H9 (cell line): ENCODE measurements at regions not wholly inside any gene's neighbourhood (a gene's known extent, or its start where the extent isn't known, plus 50 kb on each side); places are given as distances from the start of the nearest gene placed in this dataset.

Experiments used
- DNase-seq: peaks from one replicate; pipeline ENCODE4 v3.0.0-alpha.2; 2017
- H2AFZ ChIP-seq: one replicate; pipeline ENCODE4 v1.6.1; 2013; ENCODE audit warnings: mild to moderate bottlenecking, low read length, control low read depth, moderate library complexity
- H2AK5ac ChIP-seq: 2 replicates; pipeline ENCODE4 v1.6.1; 2013; ENCODE audit warnings: low read length, control low read depth, mixed read lengths; ENCODE audit not compliant: insufficient read length
- H2BK120ac ChIP-seq: one replicate; pipeline ENCODE4 v1.6.1; 2013; ENCODE audit warnings: low read depth, mild to moderate bottlenecking, low read length, control low read depth, inconsistent platforms; ENCODE audit not compliant: poor library complexity, severe bottlenecking
- H2BK12ac ChIP-seq: 2 replicates; pipeline ENCODE4 v1.6.1; 2013; ENCODE audit warnings: low read length, control low read depth, mixed read lengths, low read depth; ENCODE audit not compliant: insufficient read length
- H2BK15ac ChIP-seq: 2 replicates; pipeline ENCODE4 v1.6.1; 2013; ENCODE audit warnings: low read depth, low read length, control low read depth
- H2BK20ac ChIP-seq: one replicate; pipeline ENCODE4 v1.6.1; 2013; ENCODE audit warnings: low read depth, mild to moderate bottlenecking, low read length, control low read depth, inconsistent platforms; ENCODE audit not compliant: poor library complexity, severe bottlenecking
- H2BK5ac ChIP-seq: 2 replicates; pipeline ENCODE4 v1.6.1; 2013; ENCODE audit warnings: low read length, control low read depth, mixed read lengths; ENCODE audit not compliant: insufficient read length
- H3K14ac ChIP-seq: 2 replicates; pipeline ENCODE4 v1.6.1; 2013; ENCODE audit warnings: low read length, control low read depth; ENCODE audit not compliant: insufficient read depth
- H3K18ac ChIP-seq: 2 replicates; pipeline ENCODE4 v1.6.1; 2013; ENCODE audit warnings: low read depth, mild to moderate bottlenecking, mixed read lengths, low read length, control low read depth; ENCODE audit not compliant: insufficient read length
- H3K23ac ChIP-seq: 2 replicates; pipeline ENCODE4 v1.6.1; 2013; ENCODE audit warnings: low read length, control low read depth, mixed read lengths, low read depth; ENCODE audit not compliant: insufficient read length
- H3K23me2 ChIP-seq: 2 replicates; pipeline ENCODE4 v1.6.1; 2013; ENCODE audit warnings: low read depth, mild to moderate bottlenecking, mixed read lengths, low read length, control low read depth; ENCODE audit not compliant: insufficient read length, poor library complexity, severe bottlenecking
- H3K27ac ChIP-seq: 2 replicates; pipeline ENCODE4 v1.5.1; 2013; ENCODE audit warnings: low read length, control low read depth, mixed read lengths, low read depth; ENCODE audit not compliant: insufficient read length
- H3K27me3 ChIP-seq: 2 replicates; pipeline ENCODE4 v1.6.1; 2013; ENCODE audit warnings: low read length, control low read depth, inconsistent platforms; ENCODE audit not compliant: insufficient read depth
- H3K4ac ChIP-seq: 2 replicates; pipeline ENCODE4 v1.6.1; 2013; ENCODE audit warnings: low read depth, mild to moderate bottlenecking, control low read depth, inconsistent platforms, low read length, moderate library complexity
- H3K4me1 ChIP-seq: 2 replicates; pipeline ENCODE4 v1.6.1; 2013; ENCODE audit warnings: low read length, control low read depth, inconsistent platforms; ENCODE audit not compliant: insufficient read depth
- H3K4me2 ChIP-seq: 2 replicates; pipeline ENCODE4 v1.6.1; 2013; ENCODE audit warnings: low read length, control low read depth, mixed read lengths; ENCODE audit not compliant: insufficient read length, insufficient read depth
- H3K56ac ChIP-seq: 2 replicates; pipeline ENCODE4 v1.6.1; 2013; ENCODE audit warnings: low read depth, mild to moderate bottlenecking, mixed read lengths, low read length, control low read depth; ENCODE audit not compliant: insufficient read length
- H3K79me1 ChIP-seq: 2 replicates; pipeline ENCODE4 v1.6.1; 2013; ENCODE audit warnings: low read depth, mild to moderate bottlenecking, moderate library complexity, low read length, control low read depth, inconsistent platforms; ENCODE audit not compliant: insufficient read depth, poor library complexity, severe bottlenecking
- H3K79me2 ChIP-seq: 2 replicates; pipeline ENCODE4 v1.6.1; 2013; ENCODE audit warnings: low read length, control low read depth, inconsistent platforms; ENCODE audit not compliant: insufficient read depth
- H3K9ac ChIP-seq: 2 replicates; pipeline ENCODE4 v1.6.1; 2013; ENCODE audit warnings: low read length, control low read depth, mixed read lengths; ENCODE audit not compliant: insufficient read length; ENCODE audit errors: extremely low read depth
- H3K9me3 ChIP-seq: one replicate; pipeline ENCODE4 v1.6.1; 2013; ENCODE audit warnings: low read depth, low read length, inconsistent platforms; ENCODE audit not compliant: control insufficient read depth
- H3T11ph ChIP-seq: one replicate; pipeline ENCODE4 v1.6.1; 2013; ENCODE audit warnings: mild to moderate bottlenecking, low read length, control low read depth, inconsistent platforms
- H4K20me1 ChIP-seq: one replicate; pipeline ENCODE4 v1.6.1; 2013; ENCODE audit not compliant: control insufficient read depth, insufficient read length, insufficient read depth
- H4K5ac ChIP-seq: 2 replicates; pipeline ENCODE4 v1.6.1; 2013; ENCODE audit warnings: low read depth, mild to moderate bottlenecking, mixed read lengths, low read length, control low read depth; ENCODE audit not compliant: insufficient read length
- H4K8ac ChIP-seq: replicated peaks from 2 replicates; pipeline ENCODE4 v1.6.1; 2013; ENCODE audit warnings: low read length, control low read depth, mixed read lengths, low read depth; ENCODE audit not compliant: insufficient read length
- H4K91ac ChIP-seq: 2 replicates; pipeline ENCODE4 v1.6.1; 2013; ENCODE audit warnings: low read depth, mild to moderate bottlenecking, moderate library complexity, mixed read lengths, low read length, control low read depth; ENCODE audit not compliant: insufficient read length
- H3K27ac Mint-ChIP-seq, 3 experiments: 2 replicates in 2 of 3; 3 replicates in 1 of 3; pipeline ENCODE4 v1.8.0; 2020 to 2021; ENCODE audit warnings: mixed read lengths in 3 of 3, mild to moderate bottlenecking in 1 of 3, moderate library complexity in 1 of 3
- H3K27me3 Mint-ChIP-seq: 2 replicates; pipeline ENCODE4 v1.8.0; 2021; ENCODE audit warnings: low read depth, mild to moderate bottlenecking, moderate library complexity, mixed read lengths
- H3K36me3 Mint-ChIP-seq, 3 experiments: 2 replicates in 2 of 3; 3 replicates in 1 of 3; pipeline ENCODE4 v1.8.0; 2020 to 2021; ENCODE audit warnings: low read depth in 3 of 3, mixed read lengths in 3 of 3; ENCODE audit not compliant: insufficient read depth in 1 of 3
- H3K4me1 Mint-ChIP-seq, 2 experiments: 2 replicates each; pipeline ENCODE4 v1.8.0; 2020; ENCODE audit warnings: mixed read lengths in 2 of 2
- H3K4me3 Mint-ChIP-seq, 2 experiments: 2 replicates in 1 of 2; 3 replicates in 1 of 2; pipeline ENCODE4 v1.8.0; 2020 to 2021; ENCODE audit warnings: mild to moderate bottlenecking in 2 of 2, mixed read lengths in 2 of 2, moderate library complexity in 1 of 2
- H3K9me3 Mint-ChIP-seq, 2 experiments: 2 replicates in 1 of 2; 3 replicates in 1 of 2; pipeline ENCODE4 v1.8.0; 2020; ENCODE audit warnings: mild to moderate bottlenecking in 2 of 2, mixed read lengths in 2 of 2, moderate library complexity in 1 of 2
- WGBS: extraction: QIAGEN DNeasy Blood & Tissue Kit; methylation state at CpG from one replicate; pipeline ENCODE4 v1.1.7; 2013; ENCODE audit warnings: missing lambda C conversion rate, low lambda C conversion rate, mixed read lengths; ENCODE audit not compliant: insufficient read length; ENCODE audit errors: extremely low coverage; 5-methylcytosine and 5-hydroxymethylcytosine counted together
- TF ChIP-seq, protein P1 (sequence below): fragments of 200-600 bp; sonication (generic); conservative IDR thresholded peaks from 3 replicates; pipeline ENCODE4 v1.8.0; 2021; ENCODE audit warnings: antibody characterized with exemption, mild to moderate bottlenecking

DNA sequence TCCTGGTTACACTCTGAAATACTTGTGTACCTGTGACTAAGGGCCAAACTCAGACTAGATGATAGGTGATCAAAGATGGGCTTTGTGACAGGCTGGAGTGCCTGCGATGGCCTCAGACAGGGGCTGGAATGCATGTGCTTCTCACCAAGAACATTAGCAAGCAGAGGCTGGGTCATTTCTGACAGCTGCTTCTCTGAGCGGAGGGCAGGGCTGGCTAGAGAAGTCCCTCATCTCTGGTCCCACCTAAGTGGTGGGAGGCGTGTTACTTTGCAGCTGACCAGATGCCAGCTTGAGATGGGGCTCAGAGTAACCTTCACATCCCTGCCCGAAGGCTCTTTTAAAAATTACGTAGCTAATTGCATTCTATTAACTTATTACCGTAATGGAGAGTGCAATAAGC lies 106.8 kb upstream of the RTL1 start:
- H3K27me3 ChIP-seq: no peaks in the 10 kb centered on the region
- no peak overlapping the region for H3T11ph ChIP-seq
- DNase-seq: peak; percentile 16
- no peak overlapping the region for H3K14ac ChIP-seq
- no peaks in the 10 kb centered on the region for H3K79me1 ChIP-seq
- H3K79me2 ChIP-seq: no peaks in the 10 kb centered on the region
- H2AFZ ChIP-seq: no peak overlapping the region
- WGBS: no CpG with 5 or more reads among the region's 6 CpGs
- no peak overlapping the region for H4K91ac ChIP-seq
- no peak overlapping the region for H2BK120ac ChIP-seq
- no peak overlapping the region for H3K4me3 Mint-ChIP-seq
- peaks cover 0 to 6% (median 3%) of the 10 kb centered on the region in 3 experiments; a peak in 1 of 7 replicates for H3K36me3 Mint-ChIP-seq
- no peak overlapping the region for H2AK5ac ChIP-seq
- H2BK15ac ChIP-seq: no peak overlapping the region
- H4K8ac ChIP-seq: no peak overlapping the region
- H2BK20ac ChIP-seq: no peak overlapping the region
- H3K4ac ChIP-seq: no peak overlapping the region
- H3K56ac ChIP-seq: no peak overlapping the region
- H4K20me1 ChIP-seq: no peaks in the 10 kb centered on the region
- peaks cover 0 to under 1% of the 10 kb centered on the region in 2 experiments; a peak in 1 of 4 replicates for H3K4me1 Mint-ChIP-seq
- H3K4me2 ChIP-seq: no peak overlapping the region
- no peak overlapping the region for H2BK12ac ChIP-seq
- no peak overlapping the region for H3K23ac ChIP-seq
- H3K27ac ChIP-seq: no peak overlapping the region
- H3K23me2 ChIP-seq: no peaks in the 10 kb centered on the region
- H2BK5ac ChIP-seq: no peak overlapping the region
- TF ChIP-seq, protein P1, sequence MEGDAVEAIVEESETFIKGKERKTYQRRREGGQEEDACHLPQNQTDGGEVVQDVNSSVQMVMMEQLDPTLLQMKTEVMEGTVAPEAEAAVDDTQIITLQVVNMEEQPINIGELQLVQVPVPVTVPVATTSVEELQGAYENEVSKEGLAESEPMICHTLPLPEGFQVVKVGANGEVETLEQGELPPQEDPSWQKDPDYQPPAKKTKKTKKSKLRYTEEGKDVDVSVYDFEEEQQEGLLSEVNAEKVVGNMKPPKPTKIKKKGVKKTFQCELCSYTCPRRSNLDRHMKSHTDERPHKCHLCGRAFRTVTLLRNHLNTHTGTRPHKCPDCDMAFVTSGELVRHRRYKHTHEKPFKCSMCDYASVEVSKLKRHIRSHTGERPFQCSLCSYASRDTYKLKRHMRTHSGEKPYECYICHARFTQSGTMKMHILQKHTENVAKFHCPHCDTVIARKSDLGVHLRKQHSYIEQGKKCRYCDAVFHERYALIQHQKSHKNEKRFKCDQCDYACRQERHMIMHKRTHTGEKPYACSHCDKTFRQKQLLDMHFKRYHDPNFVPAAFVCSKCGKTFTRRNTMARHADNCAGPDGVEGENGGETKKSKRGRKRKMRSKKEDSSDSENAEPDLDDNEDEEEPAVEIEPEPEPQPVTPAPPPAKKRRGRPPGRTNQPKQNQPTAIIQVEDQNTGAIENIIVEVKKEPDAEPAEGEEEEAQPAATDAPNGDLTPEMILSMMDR: no peak
- H3K9me3 ChIP-seq: no peaks in the 10 kb centered on the region
- no peak overlapping the region for H3K9ac ChIP-seq
- H3K27ac Mint-ChIP-seq: no peak overlapping the region
- H4K5ac ChIP-seq: no peak overlapping the region
- H3K4me1 ChIP-seq: no peaks in the 10 kb centered on the region
- H3K18ac ChIP-seq: no peak overlapping the region
- peaks cover 8 to 12% of the 10 kb centered on the region in 2 experiments for H3K9me3 Mint-ChIP-seq
- H3K27me3 Mint-ChIP-seq: peaks cover 5% of the 10 kb centered on the region
